COR-L47 (cell line): ENCODE measurements at regions not wholly inside any gene's neighbourhood (a gene's known extent, or its start where the extent isn't known, plus 50 kb on each side); places are given as distances from the start of the nearest gene placed in this dataset.
A peak's percentile ranks its signal among the peaks of the same experiment; 100 is the strongest.

ENCODE experiments used
- DNase-seq: peaks from one replicate; lab custom pipeline; 2025; lab: John Stamatoyannopoulos, UW

GRCh38 chr1:184141361-184141880 lies 89.9 kb downstream of the TSEN15 start:
- no peak for DNase-seq

GRCh38 chr1:184143449-184143848 lies 91.9 kb downstream of the TSEN15 start:
- DNase-seq: no peak

GRCh38 chr1:184145083-184145482 lies 93.6 kb downstream of the TSEN15 start:
- DNase-seq: no peak

- no peak for DNase-seq
These were observed 94.7 kb downstream of the TSEN15 start for GRCh38 chr1:184146202-184146601.

GRCh38 chr1:184150776-184151531 lies 99.4 kb downstream of the TSEN15 start:
- no peak for DNase-seq

GRCh38 chr1:184152434-184152898 lies 100.9 kb downstream of the TSEN15 start:
- no peak for DNase-seq

- DNase-seq: no peak
These were observed 101.4 kb downstream of the TSEN15 start for GRCh38 chr1:184152974-184153373.

- no peak for DNase-seq
These were observed 102.2 kb downstream of the TSEN15 start for GRCh38 chr1:184153731-184154130.

- peak; percentile 79 for DNase-seq
These were observed 105.2 kb downstream of the TSEN15 start for GRCh38 chr1:184156521-184157393.

- no peak for DNase-seq
These were observed 105.8 kb downstream of the TSEN15 start for GRCh38 chr1:184157394-184157742.

- DNase-seq: no peak
These were observed 107.6 kb downstream of the TSEN15 start for GRCh38 chr1:184158896-184159681.

- DNase-seq: no peak
These were observed 108.7 kb downstream of the TSEN15 start for GRCh38 chr1:184160236-184160635.

- no peak for DNase-seq
These were observed 109.7 kb downstream of the TSEN15 start for GRCh38 chr1:184161071-184161698.

GRCh38 chr1:184162281-184162680 lies 110.8 kb downstream of the TSEN15 start:
- no peak for DNase-seq

GRCh38 chr1:184163674-184164465 lies 112.3 kb downstream of the TSEN15 start:
- DNase-seq: no peak

- DNase-seq: no peak
These were observed 113.0 kb downstream of the TSEN15 start for GRCh38 chr1:184164536-184164935.

GRCh38 chr1:184166485-184166884 lies 115.0 kb downstream of the TSEN15 start:
- DNase-seq: no peak

GRCh38 chr1:184167352-184167751 lies 115.8 kb downstream of the TSEN15 start:
- no peak for DNase-seq

- DNase-seq: no peak
These were observed 119.2 kb downstream of the TSEN15 start for GRCh38 chr1:184170719-184171118.

- no peak for DNase-seq
These were observed 124.5 kb downstream of the TSEN15 start for GRCh38 chr1:184176058-184176457.

GRCh38 chr1:184181044-184181443 lies 129.5 kb downstream of the TSEN15 start:
- no peak for DNase-seq
